Fibroblast of upper back skin (primary cell): ENCODE measurements at regions not wholly inside any gene's neighbourhood (a gene's known extent, or its start where the extent isn't known, plus 50 kb on each side); places are given as distances from the start of the nearest gene placed in this dataset.

Experiments
- DNase-seq: peaks from one replicate; pipeline ENCODE4 v3.0.0-alpha.2; 2013

GRCh38 chr13:47826471-47826870 is 174.6 kb downstream of the SUCLA2 start:
- DNase-seq, result peak; percentile 62

- DNase-seq, result no peak
Observed at GRCh38 chr13:47822036-47822435, 179.0 kb downstream of the SUCLA2 start.

GRCh38 chr13:47816831-47817230 is 184.2 kb downstream of the SUCLA2 start:
- no peak for DNase-seq

GRCh38 chr13:47813718-47814117 is 187.4 kb downstream of the SUCLA2 start:
- no peak for DNase-seq

GRCh38 chr13:47809411-47809810 is 191.7 kb downstream of the SUCLA2 start:
- no peak for DNase-seq

- no peak for DNase-seq
Observed at GRCh38 chr13:47803131-47803530, 197.9 kb downstream of the SUCLA2 start.

GRCh38 chr13:47801555-47801954 is 199.5 kb downstream of the SUCLA2 start:
- DNase-seq, result no peak

- no peak for DNase-seq
Observed at GRCh38 chr13:47800593-47800992, 200.5 kb downstream of the SUCLA2 start.

- peak; percentile 36 for DNase-seq
Observed at GRCh38 chr13:47798906-47799305, 202.2 kb downstream of the SUCLA2 start.

GRCh38 chr13:47798194-47798593 is 202.9 kb downstream of the SUCLA2 start:
- DNase-seq, result no peak

- DNase-seq, result no peak
Observed at GRCh38 chr13:47796816-47797215, 204.3 kb downstream of the SUCLA2 start.

GRCh38 chr13:47794963-47795362 is 206.1 kb downstream of the SUCLA2 start:
- DNase-seq, result peak; percentile 8

GRCh38 chr13:47790755-47791154 is 210.3 kb downstream of the SUCLA2 start:
- DNase-seq, result no peak

GRCh38 chr13:47788844-47789243 is 212.2 kb downstream of the SUCLA2 start:
- DNase-seq, result no peak

- no peak for DNase-seq
Observed at GRCh38 chr13:47774671-47774994, 226.4 kb downstream of the SUCLA2 start.

GRCh38 chr13:47764817-47765216 is 236.3 kb downstream of the SUCLA2 start:
- no peak for DNase-seq

- DNase-seq, result no peak
Observed at GRCh38 chr13:47757466-47758080, 243.5 kb downstream of the SUCLA2 start.

- no peak for DNase-seq
Observed at GRCh38 chr13:47747901-47748300, 253.2 kb downstream of the SUCLA2 start.

- no peak for DNase-seq
Observed at GRCh38 chr13:47726394-47726793, 274.7 kb downstream of the SUCLA2 start.

GRCh38 chr13:47723898-47724297 is 277.2 kb downstream of the SUCLA2 start:
- no peak for DNase-seq

- DNase-seq, result no peak
Observed at GRCh38 chr13:47719164-47719563, 281.9 kb downstream of the SUCLA2 start.

GRCh38 chr13:47718556-47718955 is 282.5 kb downstream of the SUCLA2 start:
- DNase-seq, result no peak

GRCh38 chr13:47708386-47708785 is 292.7 kb downstream of the SUCLA2 start:
- peak; percentile 60 for DNase-seq

GRCh38 chr13:47707414-47707813 is 293.7 kb downstream of the SUCLA2 start:
- no peak for DNase-seq

GRCh38 chr13:47705185-47705584 is 295.9 kb downstream of the SUCLA2 start:
- DNase-seq, result no peak

- no peak for DNase-seq
Observed at GRCh38 chr13:47696674-47697073, 304.4 kb downstream of the SUCLA2 start.
